GM12872 (cell line): ENCODE measurements at regions not wholly inside any gene's neighbourhood (a gene's known extent, or its start where the extent isn't known, plus 50 kb on each side); places are given as distances from the start of the nearest gene placed in this dataset.

Experiments used
- TF ChIP-seq, protein P1 (sequence below): IDR thresholded peaks from 3 replicates; pipeline ENCODE4 v1.5.1; 2011; ENCODE audit warnings: low read depth, mild to moderate bottlenecking, low read length, moderate library complexity; ENCODE audit not compliant: insufficient read depth

DNA sequence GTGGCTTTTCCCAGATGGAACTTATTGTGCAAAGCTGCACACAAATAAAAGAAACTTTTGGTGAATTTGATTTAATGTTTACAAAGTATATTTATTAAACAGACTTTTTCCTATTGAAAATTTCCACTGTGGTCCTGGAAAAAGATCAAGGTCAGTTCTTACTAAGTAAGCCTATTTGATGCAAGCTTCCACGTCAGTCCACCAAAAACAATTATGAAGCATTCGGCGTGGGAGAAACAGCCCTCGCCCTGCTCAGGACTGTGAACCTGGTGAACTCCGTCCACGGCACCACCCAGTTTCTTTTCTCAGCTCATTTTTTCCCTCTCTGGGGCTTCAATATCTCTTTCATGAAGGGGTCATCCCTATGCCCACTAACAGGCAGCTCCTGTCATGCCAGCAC is 149.8 kb downstream of the EFNB2 start:
- TF ChIP-seq, protein P1, sequence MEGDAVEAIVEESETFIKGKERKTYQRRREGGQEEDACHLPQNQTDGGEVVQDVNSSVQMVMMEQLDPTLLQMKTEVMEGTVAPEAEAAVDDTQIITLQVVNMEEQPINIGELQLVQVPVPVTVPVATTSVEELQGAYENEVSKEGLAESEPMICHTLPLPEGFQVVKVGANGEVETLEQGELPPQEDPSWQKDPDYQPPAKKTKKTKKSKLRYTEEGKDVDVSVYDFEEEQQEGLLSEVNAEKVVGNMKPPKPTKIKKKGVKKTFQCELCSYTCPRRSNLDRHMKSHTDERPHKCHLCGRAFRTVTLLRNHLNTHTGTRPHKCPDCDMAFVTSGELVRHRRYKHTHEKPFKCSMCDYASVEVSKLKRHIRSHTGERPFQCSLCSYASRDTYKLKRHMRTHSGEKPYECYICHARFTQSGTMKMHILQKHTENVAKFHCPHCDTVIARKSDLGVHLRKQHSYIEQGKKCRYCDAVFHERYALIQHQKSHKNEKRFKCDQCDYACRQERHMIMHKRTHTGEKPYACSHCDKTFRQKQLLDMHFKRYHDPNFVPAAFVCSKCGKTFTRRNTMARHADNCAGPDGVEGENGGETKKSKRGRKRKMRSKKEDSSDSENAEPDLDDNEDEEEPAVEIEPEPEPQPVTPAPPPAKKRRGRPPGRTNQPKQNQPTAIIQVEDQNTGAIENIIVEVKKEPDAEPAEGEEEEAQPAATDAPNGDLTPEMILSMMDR = no peak

DNA sequence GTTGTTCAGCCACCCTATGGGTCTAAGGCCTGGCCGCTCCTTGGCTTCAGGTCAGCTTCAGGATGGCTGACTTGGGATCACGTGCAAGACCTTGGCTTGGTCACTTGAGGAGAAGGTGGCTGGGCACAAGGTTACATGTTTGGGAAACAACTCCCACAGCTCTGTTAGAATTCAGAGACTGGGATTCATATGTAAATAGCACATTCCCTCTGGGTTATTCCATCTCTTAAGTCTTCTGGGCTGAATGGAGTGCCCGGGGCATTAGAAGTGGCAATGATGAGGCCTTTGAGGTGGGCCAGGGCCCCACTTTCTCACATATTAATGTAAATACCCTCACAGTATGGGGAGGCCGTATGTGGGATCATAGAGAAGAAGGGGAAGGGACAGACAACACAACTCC is 150.9 kb downstream of the EFNB2 start:
- TF ChIP-seq, protein P1 = no peak

DNA sequence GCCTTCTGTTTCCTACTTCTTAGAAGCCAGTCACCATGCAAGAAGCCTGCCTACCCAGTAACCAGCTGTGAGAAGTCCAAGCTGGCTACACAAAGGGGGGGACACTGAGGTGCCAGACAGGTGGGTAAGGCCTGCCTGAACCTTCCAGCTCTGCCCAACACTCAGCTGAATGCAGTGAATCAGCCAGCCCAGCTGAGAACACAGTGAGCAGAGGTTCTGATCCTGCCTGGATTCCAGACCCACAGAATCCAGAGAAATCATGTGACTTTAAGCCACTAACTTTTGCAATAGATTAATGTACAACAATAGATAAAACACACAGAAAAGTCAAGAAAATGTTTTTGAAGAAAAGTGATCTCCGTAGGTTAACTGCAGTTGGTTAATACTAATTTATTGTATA is 151.7 kb downstream of the EFNB2 start:
- TF ChIP-seq, protein P1 = no peak

DNA sequence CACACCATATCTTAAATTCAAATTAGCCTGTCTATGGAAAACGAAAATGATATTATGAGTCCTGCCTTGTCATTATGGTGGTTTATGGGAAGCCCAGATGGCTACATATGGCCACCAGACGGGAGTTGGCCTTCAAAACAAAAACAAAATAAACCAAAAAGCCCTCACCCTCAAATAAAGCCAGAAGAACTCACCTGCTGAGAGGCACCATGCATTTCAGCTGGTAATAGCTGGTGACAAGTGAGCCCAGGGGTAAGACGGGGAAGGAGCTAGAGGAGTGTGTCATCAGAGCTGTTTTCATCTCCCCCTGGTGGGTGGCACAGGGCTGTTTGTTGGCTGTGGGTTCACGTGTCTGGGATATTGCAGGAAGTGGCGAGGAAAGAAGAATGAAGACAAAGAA is 152.9 kb downstream of the EFNB2 start:
- TF ChIP-seq, protein P1 = no peak

DNA sequence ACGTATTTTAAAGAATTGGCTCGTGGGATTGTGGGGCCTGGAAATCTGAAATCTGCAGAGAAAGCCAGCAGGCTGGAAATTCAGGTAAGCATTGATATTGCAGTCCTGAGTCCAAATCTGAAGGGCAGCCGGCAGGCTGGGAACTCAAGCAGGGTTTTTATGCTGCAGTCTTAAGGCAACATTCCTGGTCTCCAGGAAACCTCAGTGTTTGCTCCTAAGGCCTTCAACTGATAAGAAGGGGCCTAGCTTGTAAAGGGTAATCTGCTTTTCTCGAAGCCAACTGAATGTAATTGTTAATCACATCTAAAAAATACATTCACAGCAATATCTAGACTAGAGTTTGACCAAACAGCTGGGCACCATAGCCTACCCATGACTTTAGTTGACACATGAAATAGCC is 154.4 kb downstream of the EFNB2 start:
- TF ChIP-seq, protein P1 = no peak

DNA sequence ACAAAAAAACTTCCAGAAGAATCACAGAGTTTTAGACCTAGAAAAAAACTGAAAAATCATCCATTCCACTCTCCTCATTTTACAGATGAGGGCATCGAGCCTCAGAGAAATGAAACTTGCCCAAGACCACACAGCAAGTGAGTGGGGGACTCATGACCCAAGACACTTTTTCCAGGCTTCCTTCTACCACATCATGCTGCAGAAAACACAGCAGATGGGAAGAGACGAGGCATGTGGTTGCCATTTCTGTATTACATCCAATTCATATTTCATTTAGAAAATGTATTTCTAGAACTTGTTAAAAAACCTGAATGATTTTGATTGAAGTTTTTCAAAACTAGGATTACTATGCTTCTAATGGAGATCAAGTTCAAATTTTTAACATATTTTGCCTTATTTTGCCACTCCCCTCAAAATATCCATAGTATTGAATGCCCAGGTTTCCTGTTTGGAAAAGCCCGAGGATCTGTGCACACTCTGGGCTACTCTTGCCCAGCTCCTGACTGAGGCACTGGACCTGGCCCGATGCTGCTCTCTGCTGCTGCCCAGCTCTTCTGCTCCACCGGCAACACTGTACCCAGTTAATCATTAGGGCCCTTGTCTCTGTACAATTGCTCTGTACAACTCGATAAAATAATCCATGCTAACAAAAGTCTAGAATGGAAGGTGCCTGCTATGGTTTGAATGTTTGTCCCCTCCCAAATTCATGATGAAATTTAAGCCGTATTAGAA is 157.4 kb downstream of the EFNB2 start:
- TF ChIP-seq, protein P1 = no peak

DNA sequence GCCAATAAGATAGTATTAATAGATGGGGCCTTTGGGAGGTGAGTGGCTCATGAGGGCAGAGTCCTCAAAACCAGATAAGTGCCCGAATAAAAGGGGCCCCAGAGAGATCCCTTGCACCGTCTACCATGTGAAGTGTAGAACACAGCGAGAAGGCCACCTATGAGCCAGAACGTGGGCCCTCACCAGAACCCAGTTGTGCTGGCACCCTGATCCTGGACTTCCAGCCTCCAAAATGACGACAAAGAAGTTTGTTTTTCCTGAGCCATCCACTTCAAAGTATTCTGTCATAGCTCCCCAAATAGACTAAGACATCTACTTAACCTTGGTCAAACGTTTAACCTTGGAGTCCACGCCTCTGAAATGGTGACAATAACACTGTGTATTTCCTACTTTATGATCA is 158.1 kb downstream of the EFNB2 start:
- TF ChIP-seq, protein P1 = no peak
